Progenitor cell of endocrine pancreas (in vitro differentiated cells): ENCODE measurements at regions not wholly inside any gene's neighbourhood (a gene's known extent, or its start where the extent isn't known, plus 50 kb on each side); places are given as distances from the start of the nearest gene placed in this dataset.

Experiments used
- DNase-seq: peaks from one replicate; pipeline ENCODE4 v3.0.0; 2021; ENCODE audit warnings: low spot score; ENCODE audit not compliant: unreplicated experiment
- H3K27ac Mint-ChIP-seq: 2 replicates; pipeline ENCODE4 v1.8.0; 2021; ENCODE audit warnings: mild to moderate bottlenecking, moderate library complexity, mixed read lengths
- H3K27me3 Mint-ChIP-seq: 2 replicates; pipeline ENCODE4 v1.8.0; 2021; ENCODE audit warnings: mixed read lengths
- H3K36me3 Mint-ChIP-seq: 2 replicates; pipeline ENCODE4 v1.8.0; 2022; ENCODE audit warnings: mixed read lengths; ENCODE audit not compliant: insufficient read depth
- H3K4me1 Mint-ChIP-seq: 2 replicates; pipeline ENCODE4 v1.8.0; 2021; ENCODE audit warnings: low read depth, mixed read lengths
- H3K4me3 Mint-ChIP-seq: 2 replicates; pipeline ENCODE4 v1.8.0; 2021; ENCODE audit warnings: low read depth, mild to moderate bottlenecking, moderate library complexity, mixed read lengths
- H3K9me3 Mint-ChIP-seq: 2 replicates; pipeline ENCODE4 v1.8.0; 2021; ENCODE audit warnings: low read depth, mixed read lengths
- CTCF ChIP-seq: fragments of 200-600 bp; sonication (generic); IDR thresholded peaks from one replicate; pipeline ENCODE4 v1.5.0; 2021; ENCODE audit warnings: antibody characterized with exemption, mild to moderate bottlenecking; ENCODE audit not compliant: unreplicated experiment

DNA sequence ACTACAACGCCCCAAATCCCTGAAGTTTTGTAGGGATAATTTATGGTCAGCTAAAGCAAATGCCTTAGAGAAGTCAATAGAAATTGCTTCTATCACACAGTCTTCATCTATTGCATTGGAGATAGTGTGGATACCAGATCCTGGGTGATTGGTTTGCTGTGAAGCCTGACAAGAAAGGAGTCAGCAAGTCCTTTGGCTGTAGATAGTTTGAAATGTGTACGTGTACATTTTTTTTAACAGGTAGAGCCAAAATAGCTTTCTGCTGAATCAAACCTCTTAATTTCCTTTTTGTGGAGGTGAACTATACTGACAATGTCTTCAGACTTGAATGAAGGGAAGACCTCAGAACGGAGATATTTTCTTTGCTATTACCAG, 312.3 kb downstream of the ZBBX start:
- H3K27me3 Mint-ChIP-seq: no peaks in the 10 kb centered on the region
- no peaks in the 10 kb centered on the region for H3K36me3 Mint-ChIP-seq
- H3K4me3 Mint-ChIP-seq: no peak overlapping the region
- no peaks in the 10 kb centered on the region for H3K9me3 Mint-ChIP-seq
- no peak for DNase-seq
- H3K4me1 Mint-ChIP-seq: peaks cover 10% of the 10 kb centered on the region
- no peak overlapping the region for H3K27ac Mint-ChIP-seq
- TF ChIP-seq CTCF: no peak

DNA sequence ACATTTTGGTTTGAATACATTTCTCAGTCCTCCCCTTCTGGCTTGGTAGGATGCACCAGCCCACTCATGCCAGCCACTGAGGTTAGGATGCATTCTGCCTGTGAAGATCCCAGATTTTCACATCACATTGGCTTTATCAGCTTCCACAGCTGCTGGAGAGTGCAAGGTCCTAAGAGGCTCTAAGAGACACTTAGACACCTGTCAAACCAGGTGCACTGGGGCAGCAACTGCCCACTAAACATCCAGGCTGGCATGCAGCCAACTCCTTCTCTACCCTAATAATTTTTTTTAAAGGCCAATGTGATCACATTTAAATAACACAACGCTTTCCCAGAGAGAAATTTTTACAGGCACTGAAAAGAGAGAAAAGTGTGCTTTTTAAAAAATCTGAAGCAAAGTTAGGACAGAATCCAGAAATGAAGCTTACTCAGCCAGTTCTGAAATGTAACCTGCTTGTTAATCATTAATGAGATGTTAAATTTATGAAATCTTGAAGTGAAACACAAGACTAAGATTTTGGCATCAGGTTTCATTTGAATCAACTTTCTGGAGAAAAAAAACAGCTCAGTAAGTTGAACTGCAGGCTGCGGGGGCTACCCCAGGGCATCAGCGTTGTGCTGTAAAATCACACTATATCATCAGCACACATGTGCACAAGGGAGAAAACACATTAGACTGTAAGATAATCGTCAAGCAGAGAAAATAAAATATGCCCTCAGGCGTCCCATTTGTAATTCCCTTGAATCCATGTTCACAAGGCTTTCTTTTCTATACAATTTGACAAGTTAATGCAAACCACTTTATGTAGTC, 312.9 kb downstream of the ZBBX start:
- no peak for TF ChIP-seq CTCF
- Mint-ChIP-seq H3K4me1 (peaks cover 10% of the 10 kb centered on the region), H3K4me3 (no peak overlapping the region), H3K27ac (no peak overlapping the region), H3K27me3 (no peaks in the 10 kb centered on the region), H3K9me3 (no peaks in the 10 kb centered on the region), H3K36me3 (no peaks in the 10 kb centered on the region)
- DNase-seq: no peak

GRCh38 chr3:167057581-167057980, 322.5 kb downstream of the ZBBX start:
- Mint-ChIP-seq H3K4me1 (peaks cover 2% of the 10 kb centered on the region), H3K36me3 (no peaks in the 10 kb centered on the region), H3K9me3 (peaks cover 5% of the 10 kb centered on the region), H3K4me3 (no peak overlapping the region), H3K27me3 (no peaks in the 10 kb centered on the region), H3K27ac (no peak overlapping the region)
- DNase-seq: no peak
- TF ChIP-seq CTCF: no peak

GRCh38 chr3:167054926-167055325, 325.2 kb downstream of the ZBBX start:
- TF ChIP-seq CTCF: no peak
- Mint-ChIP-seq H3K27me3 (no peaks in the 10 kb centered on the region), H3K27ac (peak overlapping the region; percentile 76), H3K4me1 (peaks cover 2% of the 10 kb centered on the region), H3K4me3 (no peak overlapping the region), H3K9me3 (peaks cover 4% of the 10 kb centered on the region), H3K36me3 (no peaks in the 10 kb centered on the region)
- DNase-seq: no peak

- no peak for TF ChIP-seq CTCF
- Mint-ChIP-seq H3K36me3 (no peaks in the 10 kb centered on the region), H3K4me1 (peaks cover 2% of the 10 kb centered on the region), H3K27ac (no peak overlapping the region), H3K4me3 (no peak overlapping the region), H3K27me3 (no peaks in the 10 kb centered on the region), H3K9me3 (no peaks in the 10 kb centered on the region)
- no peak for DNase-seq
Observed at GRCh38 chr3:167051421-167051820, 328.7 kb downstream of the ZBBX start.
